Testis (tissue), 2 donors: ENCODE measurements at regions not wholly inside any gene's neighbourhood (a gene's known extent, or its start where the extent isn't known, plus 50 kb on each side); places are given as distances from the start of the nearest gene placed in this dataset.
A peak's percentile ranks its signal among the peaks of the same experiment; 100 is the strongest.

ENCODE experiments used
- DNase-seq: peaks from one replicate; pipeline ENCODE4 v3.0.0-alpha.2; 2019
- H3K27ac ChIP-seq, 2 donors: fragments of 200-600 bp; sonication (generic); one replicate each; pipeline ENCODE4 v1.5.1; 2019
- H3K27me3 ChIP-seq: fragments of 200-600 bp; sonication (generic); one replicate; pipeline ENCODE4 v1.5.1; 2019
- H3K36me3 ChIP-seq: fragments of 200-600 bp; sonication (generic); one replicate; pipeline ENCODE4 v1.5.1; 2017; ENCODE audit warnings: low read depth; ENCODE audit errors: missing control alignments
- H3K4me1 ChIP-seq: fragments of 200-600 bp; sonication (generic); one replicate; pipeline ENCODE4 v1.5.1; 2019
- H3K4me3 ChIP-seq, 2 donors: fragments of 200-600 bp; sonication (generic); one replicate each; pipeline ENCODE4 v1.5.1; 2017 to 2019
- H3K9me3 ChIP-seq: fragments of 200-600 bp; sonication (generic); one replicate; pipeline ENCODE4 v1.5.1; 2017
- POLR2A ChIP-seq: fragments of 450-650 bp; IDR thresholded peaks from one replicate; pipeline ENCODE4 v1.6.1; 2017; ENCODE audit warnings: antibody characterized with exemption, mild to moderate bottlenecking, moderate library complexity
- WGBS, 2 donors: methylation state at CpG; one replicate each; pipeline ENCODE4 v1.1.5; 2018; 5-methylcytosine and 5-hydroxymethylcytosine counted together
- intact Hi-C: fragments of 100-400 bp; cut with DNase I; formaldehyde crosslinking; loops from one replicate; pipeline ENCODE4 v1.15.1; 2023; ENCODE audit warnings: low total_unique reads
- TF ChIP-seq, protein P1 (sequence below), 3 experiments: fragments of 450-650 bp in 2 of 3; fragments of 200-600 bp in 1 of 3; sonication (generic) in 1 of 3; IDR thresholded peaks; one replicate each; pipeline ENCODE4 v1.5.1; 2016 to 2019; ENCODE audit warnings: antibody characterized with exemption in 3 of 3, mild to moderate bottlenecking in 2 of 3, moderate library complexity in 1 of 3

GRCh38 chr9:80004714-80005113 is 432.9 kb downstream of the TLE4 start:
- intact Hi-C loops, result no loop called here
- Histone ChIP-seq H3K4me3 (no peak overlapping the region), H3K9me3 (no peaks in the 10 kb centered on the region), H3K4me1 (no peaks in the 10 kb centered on the region), H3K27ac (no peak overlapping the region), H3K36me3 (no peaks in the 10 kb centered on the region), H3K27me3 (no peaks in the 10 kb centered on the region)
- TF ChIP-seq, protein P1, sequence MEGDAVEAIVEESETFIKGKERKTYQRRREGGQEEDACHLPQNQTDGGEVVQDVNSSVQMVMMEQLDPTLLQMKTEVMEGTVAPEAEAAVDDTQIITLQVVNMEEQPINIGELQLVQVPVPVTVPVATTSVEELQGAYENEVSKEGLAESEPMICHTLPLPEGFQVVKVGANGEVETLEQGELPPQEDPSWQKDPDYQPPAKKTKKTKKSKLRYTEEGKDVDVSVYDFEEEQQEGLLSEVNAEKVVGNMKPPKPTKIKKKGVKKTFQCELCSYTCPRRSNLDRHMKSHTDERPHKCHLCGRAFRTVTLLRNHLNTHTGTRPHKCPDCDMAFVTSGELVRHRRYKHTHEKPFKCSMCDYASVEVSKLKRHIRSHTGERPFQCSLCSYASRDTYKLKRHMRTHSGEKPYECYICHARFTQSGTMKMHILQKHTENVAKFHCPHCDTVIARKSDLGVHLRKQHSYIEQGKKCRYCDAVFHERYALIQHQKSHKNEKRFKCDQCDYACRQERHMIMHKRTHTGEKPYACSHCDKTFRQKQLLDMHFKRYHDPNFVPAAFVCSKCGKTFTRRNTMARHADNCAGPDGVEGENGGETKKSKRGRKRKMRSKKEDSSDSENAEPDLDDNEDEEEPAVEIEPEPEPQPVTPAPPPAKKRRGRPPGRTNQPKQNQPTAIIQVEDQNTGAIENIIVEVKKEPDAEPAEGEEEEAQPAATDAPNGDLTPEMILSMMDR (IDR thresholded peaks at IDR 0.05), result no peak
- no peak for TF ChIP-seq POLR2A
- no peak for DNase-seq

- H3K4me1 ChIP-seq, result no peaks in the 10 kb centered on the region
- H3K36me3 ChIP-seq, result no peaks in the 10 kb centered on the region
- no peaks in the 10 kb centered on the region for H3K9me3 ChIP-seq
- H3K4me3 ChIP-seq, result no peak overlapping the region
- peak overlapping the region; percentile 1 to 31 for H3K27ac ChIP-seq
- WGBS, 2 donors, result 20 to 30% methylated on average over 1 of the region's 1 CpG
- intact Hi-C loops, result no loop called here
- TF ChIP-seq POLR2A, result no peak
- TF ChIP-seq, protein P1 (IDR thresholded peaks at IDR 0.05), result no peak
- H3K27me3 ChIP-seq, result no peaks in the 10 kb centered on the region
- no peak for DNase-seq
These were observed 418.8 kb downstream of the TLE4 start for GRCh38 chr9:79990536-79990935.

DNA sequence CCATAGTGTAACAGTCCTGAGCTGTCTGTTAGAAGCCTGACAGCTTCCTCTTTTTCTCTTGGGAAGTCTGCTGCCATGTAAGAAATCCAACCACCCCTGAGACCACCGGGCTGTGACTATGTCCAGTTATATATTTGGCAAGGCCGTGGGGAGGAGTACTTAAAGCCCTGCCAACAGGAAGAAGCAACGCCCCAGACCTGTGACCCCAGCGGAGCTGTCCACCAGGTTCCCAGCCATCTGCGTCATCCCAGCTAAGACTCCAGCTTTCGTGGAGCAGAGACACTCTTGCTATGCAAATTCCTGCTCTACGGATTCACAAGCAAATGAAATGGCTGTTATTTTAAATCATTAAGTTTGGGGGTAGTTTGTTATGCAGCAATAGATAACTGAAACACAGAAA is 417.3 kb downstream of the TLE4 start:
- intact Hi-C loops, result no loop called here
- no peak for TF ChIP-seq POLR2A
- TF ChIP-seq, protein P1 (IDR thresholded peaks at IDR 0.05), result no peak
- Histone ChIP-seq H3K4me3 (no peak overlapping the region), H3K9me3 (no peaks in the 10 kb centered on the region), H3K4me1 (no peaks in the 10 kb centered on the region), H3K36me3 (no peaks in the 10 kb centered on the region), H3K27ac (no peak overlapping the region), H3K27me3 (no peaks in the 10 kb centered on the region)
- DNase-seq, result no peak
- WGBS, 2 donors, result 71% methylated on average over 7 of the region's 7 CpGs

DNA sequence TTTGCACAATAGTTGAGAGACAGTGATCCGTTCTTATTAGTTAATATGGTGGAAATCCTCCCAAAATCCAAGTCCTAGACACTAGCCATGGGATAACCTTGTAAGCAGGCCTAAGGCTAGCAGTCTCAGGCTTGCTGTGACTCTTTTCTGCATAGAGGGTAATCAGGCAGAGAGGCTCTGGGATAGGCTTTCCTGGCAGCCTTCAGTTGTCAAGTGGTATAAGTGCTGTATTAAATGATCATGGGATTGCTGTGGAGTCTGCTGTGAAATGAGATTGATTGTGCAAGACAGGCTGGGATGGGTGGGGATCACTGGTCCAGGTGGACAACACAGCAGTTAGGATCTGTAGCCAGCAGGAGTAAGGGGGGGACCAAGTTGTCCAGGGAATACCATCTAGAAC is 416.4 kb downstream of the TLE4 start:
- no peak for TF ChIP-seq POLR2A
- TF ChIP-seq, protein P1 (IDR thresholded peaks at IDR 0.05), result no peak
- Histone ChIP-seq H3K36me3 (no peaks in the 10 kb centered on the region), H3K9me3 (no peaks in the 10 kb centered on the region), H3K4me1 (no peaks in the 10 kb centered on the region), H3K27me3 (no peaks in the 10 kb centered on the region), H3K27ac (no peak overlapping the region), H3K4me3 (no peak overlapping the region)
- 95 to 100% methylated on average over 1 of the region's 1 CpG for WGBS, 2 donors
- intact Hi-C loops, result no loop called here
- no peak for DNase-seq

GRCh38 chr9:79986437-79986836 is 414.7 kb downstream of the TLE4 start:
- H3K27me3 ChIP-seq, result no peaks in the 10 kb centered on the region
- no peak for TF ChIP-seq POLR2A
- TF ChIP-seq, protein P1 (IDR thresholded peaks at IDR 0.05), result no peak
- no peaks in the 10 kb centered on the region for H3K9me3 ChIP-seq
- H3K27ac ChIP-seq, result no peak overlapping the region
- WGBS, 2 donors, result 94 to 96% methylated on average over 5 of the region's 5 CpGs
- no peaks in the 10 kb centered on the region for H3K4me1 ChIP-seq
- DNase-seq, result no peak
- no peak overlapping the region for H3K4me3 ChIP-seq
- H3K36me3 ChIP-seq, result no peaks in the 10 kb centered on the region
- intact Hi-C loops, result no loop called here
